ENCODE measurements at regions not wholly inside any gene's neighbourhood (a gene's known extent, or its start where the extent isn't known, plus 50 kb on each side); places are given as distances from the start of the nearest gene placed in this dataset.

- peaks cover 10 to 18% of the 10 kb centered on the region in 2 donors for H3K27me3 Mint-ChIP-seq
- Histone ChIP-seq H3K27ac (ENCODE audit: low read length) (no peak overlapping the region), H3K27me3 (replicated peaks in 1 of 2; ENCODE audit: control insufficient read depth in 2 of 2, extremely low read depth in 1 of 2, insufficient read depth in 2 of 2, low read length in 1 of 2) (peaks cover 0 to 4% of the 10 kb centered on the region in 2 experiments), H3K36me3 (ENCODE audit: control insufficient read depth in 2 of 2, extremely low read depth in 1 of 2, insufficient read depth in 1 of 2, low read length in 1 of 2) (no peaks in the 10 kb centered on the region), H3K4me1 (ENCODE audit: control insufficient read depth in 1 of 2, extremely low read depth in 1 of 2, insufficient read depth in 2 of 2, low read length in 2 of 2) (no peaks in the 10 kb centered on the region), H3K9me3 (peaks cover 3% of the 10 kb centered on the region), H3K4me3 (ENCODE audit: control insufficient read depth in 1 of 2, extremely low read depth in 1 of 2, low read length in 1 of 2) (no peak overlapping the region)
- 0% methylated on average over 2 of the region's 3 CpGs for WGBS (ENCODE audit: insufficient coverage)
- ChIA-PET CTCF (no interaction called here), POLR2A (no interaction called here)
- H3K27ac Mint-ChIP-seq: no peak overlapping the region
- no peaks in the 10 kb centered on the region for H3K4me1 Mint-ChIP-seq
- DNase-seq: no peak
- peaks cover 4 to 17% (median 11%) of the 10 kb centered on the region in 3 donors for H3K9me3 Mint-ChIP-seq
- no peak for ATAC-seq (replicated peaks in 1 of 4)
- H3K36me3 Mint-ChIP-seq: no peaks in the 10 kb centered on the region
- H3K4me3 Mint-ChIP-seq: no peak overlapping the region
Measured at GRCh38 chr2:2992634-2993033, 385.0 kb downstream of the EIPR1 start.

DNA sequence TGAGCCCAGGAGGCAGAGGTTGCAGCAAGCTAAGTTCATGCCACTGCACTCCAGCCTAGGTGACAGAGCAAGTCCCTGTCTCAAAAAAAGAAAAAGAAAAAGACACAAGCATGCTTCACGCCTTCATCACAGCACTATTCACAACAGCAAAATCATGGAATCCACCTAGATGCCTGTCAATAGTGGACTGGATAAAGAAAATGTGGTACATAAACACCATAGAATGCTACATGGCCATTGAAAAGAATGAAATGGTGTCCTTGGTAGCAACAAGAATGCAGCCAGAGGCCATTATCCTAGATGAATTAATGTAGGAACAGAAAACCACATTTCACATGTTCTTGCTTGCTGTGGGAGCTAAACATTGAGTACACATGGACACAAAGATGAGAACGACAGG lies 392.6 kb downstream of the EIPR1 start:
- Mint-ChIP-seq H3K4me1 (no peaks in the 10 kb centered on the region), H3K27ac (no peak overlapping the region), H3K27me3 (peaks cover under 1 to 6% of the 10 kb centered on the region in 2 donors), H3K36me3 (no peaks in the 10 kb centered on the region), H3K9me3 (peaks cover 4 to 24% (median 11%) of the 10 kb centered on the region in 3 donors), H3K4me3 (no peak overlapping the region)
- Histone ChIP-seq H3K9me3 (peaks cover 3% of the 10 kb centered on the region), H3K27ac (ENCODE audit: low read length) (no peak overlapping the region), H3K4me3 (ENCODE audit: control insufficient read depth in 1 of 2, extremely low read depth in 1 of 2, low read length in 1 of 2) (no peak overlapping the region), H3K36me3 (ENCODE audit: control insufficient read depth in 2 of 2, extremely low read depth in 1 of 2, insufficient read depth in 1 of 2, low read length in 1 of 2) (no peaks in the 10 kb centered on the region), H3K4me1 (ENCODE audit: control insufficient read depth in 1 of 2, extremely low read depth in 1 of 2, insufficient read depth in 2 of 2, low read length in 2 of 2) (no peaks in the 10 kb centered on the region), H3K27me3 (replicated peaks in 1 of 2; ENCODE audit: control insufficient read depth in 2 of 2, extremely low read depth in 1 of 2, insufficient read depth in 2 of 2, low read length in 1 of 2) (no peaks in the 10 kb centered on the region)
- DNase-seq: no peak
- ChIA-PET POLR2A (interaction anchor here in 1 of 2 donors (0.6 kb wide), 1 partner anchor 115 kb away, joined by 4 read pairs; no protein-coding TSS in a partner anchor), CTCF (no interaction called here)
- no peak for ATAC-seq (replicated peaks in 1 of 4)
- no CpG with 5 or more reads among the region's 2 CpGs for WGBS (ENCODE audit: insufficient coverage)

- peaks cover 0 to 2% (median 0%) of the 10 kb centered on the region in 3 donors for H3K9me3 Mint-ChIP-seq
- DNase-seq (no peak), ATAC-seq (replicated peaks in 1 of 4) (no peak)
- H3K4me1 Mint-ChIP-seq: no peaks in the 10 kb centered on the region
- CTCF ChIA-PET: no interaction called here
- no peak overlapping the region for H3K27ac ChIP-seq (ENCODE audit: low read length)
- POLR2A ChIA-PET: no interaction called here
- H3K4me1 ChIP-seq (ENCODE audit: control insufficient read depth in 1 of 2, extremely low read depth in 1 of 2, insufficient read depth in 2 of 2, low read length in 2 of 2): no peaks in the 10 kb centered on the region
- peaks cover 3% of the 10 kb centered on the region in 2 donors for H3K27me3 Mint-ChIP-seq
- no peak overlapping the region for H3K4me3 Mint-ChIP-seq
- no peak overlapping the region for H3K4me3 ChIP-seq (ENCODE audit: control insufficient read depth in 1 of 2, extremely low read depth in 1 of 2, low read length in 1 of 2)
- H3K9me3 ChIP-seq: no peaks in the 10 kb centered on the region
- no peaks in the 10 kb centered on the region for H3K36me3 Mint-ChIP-seq
- H3K27me3 ChIP-seq (replicated peaks in 1 of 2; ENCODE audit: control insufficient read depth in 2 of 2, extremely low read depth in 1 of 2, insufficient read depth in 2 of 2, low read length in 1 of 2): no peaks in the 10 kb centered on the region
- WGBS (ENCODE audit: insufficient coverage): no CpG with 5 or more reads among the region's 1 CpG
- H3K27ac Mint-ChIP-seq: no peak overlapping the region
- no peaks in the 10 kb centered on the region for H3K36me3 ChIP-seq (ENCODE audit: control insufficient read depth in 2 of 2, extremely low read depth in 1 of 2, insufficient read depth in 1 of 2, low read length in 1 of 2)
Measured at GRCh38 chr2:2981000-2981399, 396.6 kb downstream of the EIPR1 start.

DNA sequence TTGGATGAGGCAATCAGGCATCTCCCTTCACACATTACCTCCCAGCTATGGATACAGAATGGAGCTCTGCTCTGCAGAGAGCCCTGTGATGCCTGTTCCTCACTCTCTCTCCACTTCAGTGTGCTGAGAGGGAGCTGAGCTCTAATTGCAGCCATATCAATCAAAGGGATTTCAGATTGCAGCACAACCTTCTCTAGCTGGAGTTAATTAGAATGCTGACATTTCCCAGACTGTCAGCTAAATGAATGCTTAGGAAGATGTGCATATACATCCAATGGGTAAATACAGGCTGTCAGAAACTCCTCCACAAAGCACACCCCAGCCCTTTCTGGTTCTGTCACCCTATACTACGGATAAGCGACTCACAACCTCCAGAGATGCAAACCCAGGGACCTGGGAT lies 402.6 kb downstream of the EIPR1 start:
- no peak overlapping the region for H3K4me3 Mint-ChIP-seq
- Histone ChIP-seq H3K4me3 (ENCODE audit: control insufficient read depth in 1 of 2, extremely low read depth in 1 of 2, low read length in 1 of 2) (no peak overlapping the region), H3K27me3 (replicated peaks in 1 of 2; ENCODE audit: control insufficient read depth in 2 of 2, extremely low read depth in 1 of 2, insufficient read depth in 2 of 2, low read length in 1 of 2) (peaks cover 0 to 8% of the 10 kb centered on the region in 2 experiments), H3K27ac (ENCODE audit: low read length) (no peak overlapping the region), H3K4me1 (ENCODE audit: control insufficient read depth in 1 of 2, extremely low read depth in 1 of 2, insufficient read depth in 2 of 2, low read length in 2 of 2) (no peaks in the 10 kb centered on the region), H3K36me3 (ENCODE audit: control insufficient read depth in 2 of 2, extremely low read depth in 1 of 2, insufficient read depth in 1 of 2, low read length in 1 of 2) (no peaks in the 10 kb centered on the region), H3K9me3 (no peaks in the 10 kb centered on the region)
- peaks cover 2 to 4% (median 4%) of the 10 kb centered on the region in 3 donors for H3K9me3 Mint-ChIP-seq
- H3K27ac Mint-ChIP-seq: no peak overlapping the region
- H3K27me3 Mint-ChIP-seq: peaks cover 15 to 16% of the 10 kb centered on the region in 2 donors
- H3K4me1 Mint-ChIP-seq: no peaks in the 10 kb centered on the region
- no peak for DNase-seq
- ChIA-PET POLR2A (no interaction called here), CTCF (no interaction called here)
- ATAC-seq (replicated peaks in 1 of 4): no peak
- no CpG with 5 or more reads among the region's 2 CpGs for WGBS (ENCODE audit: insufficient coverage)
- no peaks in the 10 kb centered on the region for H3K36me3 Mint-ChIP-seq

- no peaks in the 10 kb centered on the region for H3K4me1 Mint-ChIP-seq
- Histone ChIP-seq H3K36me3 (ENCODE audit: control insufficient read depth in 2 of 2, extremely low read depth in 1 of 2, insufficient read depth in 1 of 2, low read length in 1 of 2) (no peaks in the 10 kb centered on the region), H3K9me3 (no peaks in the 10 kb centered on the region), H3K27me3 (replicated peaks in 1 of 2; ENCODE audit: control insufficient read depth in 2 of 2, extremely low read depth in 1 of 2, insufficient read depth in 2 of 2, low read length in 1 of 2) (no peaks in the 10 kb centered on the region), H3K27ac (ENCODE audit: low read length) (no peak overlapping the region), H3K4me3 (ENCODE audit: control insufficient read depth in 1 of 2, extremely low read depth in 1 of 2, low read length in 1 of 2) (no peak overlapping the region), H3K4me1 (ENCODE audit: control insufficient read depth in 1 of 2, extremely low read depth in 1 of 2, insufficient read depth in 2 of 2, low read length in 2 of 2) (no peaks in the 10 kb centered on the region)
- peaks cover 0 to 3% of the 10 kb centered on the region in 2 donors for H3K27me3 Mint-ChIP-seq
- H3K9me3 Mint-ChIP-seq: peaks cover 4% of the 10 kb centered on the region in 3 donors
- ChIA-PET CTCF (no interaction called here), POLR2A (no interaction called here)
- H3K27ac Mint-ChIP-seq: no peak overlapping the region
- H3K4me3 Mint-ChIP-seq: no peak overlapping the region
- ATAC-seq (replicated peaks in 1 of 4) (no peak), DNase-seq (no peak)
- no peaks in the 10 kb centered on the region for H3K36me3 Mint-ChIP-seq
- WGBS (ENCODE audit: insufficient coverage): 87% methylated on average over 15 of the region's 17 CpGs
Measured at GRCh38 chr2:2960441-2961133, 417.0 kb downstream of the EIPR1 start.

DNA sequence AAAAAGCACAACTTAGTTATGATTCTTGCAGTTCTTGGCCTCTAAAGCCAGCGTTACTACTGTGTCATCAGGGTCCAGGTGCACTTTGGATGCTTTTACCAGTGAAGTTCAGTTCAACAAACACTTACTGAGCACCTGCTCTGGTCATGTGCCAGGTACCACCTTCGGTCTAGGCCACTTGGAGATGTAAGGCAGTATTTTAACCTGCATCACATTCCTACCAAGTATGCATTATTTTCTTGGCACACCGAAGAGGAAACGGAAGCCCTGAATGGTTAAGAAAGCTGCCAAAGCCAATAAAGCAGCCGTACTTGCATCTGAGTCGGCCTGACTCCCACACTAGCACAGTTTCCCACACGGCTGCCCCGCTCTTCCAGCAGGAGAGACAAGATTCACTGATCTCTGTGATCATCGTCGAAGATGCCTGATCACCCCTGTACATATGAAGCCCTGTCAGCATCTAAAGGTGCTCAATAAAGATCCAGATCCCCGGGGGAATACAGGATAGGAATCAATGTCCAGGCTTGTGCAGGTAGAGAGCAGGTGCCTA lies 427.1 kb downstream of the EIPR1 start:
- Histone ChIP-seq H3K4me3 (ENCODE audit: control insufficient read depth in 1 of 2, extremely low read depth in 1 of 2, low read length in 1 of 2) (no peak overlapping the region), H3K27me3 (replicated peaks in 1 of 2; ENCODE audit: control insufficient read depth in 2 of 2, extremely low read depth in 1 of 2, insufficient read depth in 2 of 2, low read length in 1 of 2) (peaks cover 0 to 8% of the 10 kb centered on the region in 2 experiments), H3K36me3 (ENCODE audit: control insufficient read depth in 2 of 2, extremely low read depth in 1 of 2, insufficient read depth in 1 of 2, low read length in 1 of 2) (no peaks in the 10 kb centered on the region), H3K4me1 (ENCODE audit: control insufficient read depth in 1 of 2, extremely low read depth in 1 of 2, insufficient read depth in 2 of 2, low read length in 2 of 2) (no peaks in the 10 kb centered on the region), H3K27ac (ENCODE audit: low read length) (no peak overlapping the region), H3K9me3 (peaks cover 2% of the 10 kb centered on the region)
- ChIA-PET POLR2A (no interaction called here), CTCF (no interaction called here)
- Mint-ChIP-seq H3K27ac (no peak overlapping the region), H3K4me3 (no peak overlapping the region), H3K36me3 (no peaks in the 10 kb centered on the region), H3K9me3 (peaks cover 1 to 6% (median 6%) of the 10 kb centered on the region in 3 donors), H3K27me3 (peaks cover 3 to 14% of the 10 kb centered on the region in 2 donors), H3K4me1 (no peaks in the 10 kb centered on the region)
- no peak for ATAC-seq (replicated peaks in 1 of 4)
- DNase-seq: no peak
- WGBS (ENCODE audit: insufficient coverage): 90% methylated on average over 10 of the region's 11 CpGs

Data from T-cell (primary cell).